SK-N-SH (cell line): ENCODE measurements at regions not wholly inside any gene's neighbourhood (a gene's known extent, or its start where the extent isn't known, plus 50 kb on each side); places are given as distances from the start of the nearest gene placed in this dataset.

Source experiments
- CTCF ChIA-PET: fragments of 300-600, 350-600 bp; formaldehyde crosslinking; extraction: SDS; loops from one replicate; lab custom pipeline; 2021; lab: Yijun Ruan, JAX
- POLR2A ChIA-PET: fragments of 350-600 bp; sonication (Branson Sonifier 250); formaldehyde crosslinking; extraction: SDS; loops from one replicate; lab custom pipeline; 2020; ENCODE audit warnings: antibody characterized with exemption, inconsistent platforms; lab: Yijun Ruan, JAX
- DNase-seq: peaks from one replicate; pipeline ENCODE4 v3.0.0; 2012
- H2AFZ ChIP-seq: fragments of 200-600 bp; sonication (generic); 2 replicates; pipeline ENCODE4 v1.8.1; 2016; ENCODE audit warnings: antibody characterized with exemption, mild to moderate bottlenecking, low read depth
- H3F3A ChIP-seq: fragments of 200-600 bp; sonication (generic); replicated peaks from 2 replicates; pipeline ENCODE3; 2016; ENCODE audit warnings: antibody characterized with exemption, mild to moderate bottlenecking; ENCODE audit not compliant: insufficient read depth
- H3K27ac ChIP-seq, 2 experiments: fragments of 200-500 bp in 1 of 2; fragments of 200-600 bp in 1 of 2; sonication (Bioruptor generic) in 1 of 2; sonication (generic), shearing (Covaris generic) in 1 of 2; 2 replicates each; pipeline versions ENCODE4 v1.5.1 to v1.6.1; 2014 to 2016; ENCODE audit warnings: low read depth in 2 of 2, inconsistent platforms in 1 of 2, low read length in 1 of 2, mild to moderate bottlenecking in 1 of 2, mixed read lengths in 1 of 2
- H3K27me3 ChIP-seq: fragments of 200-600 bp; sonication (generic), shearing (Covaris generic); 2 replicates; pipeline ENCODE4 v1.6.1; 2016; ENCODE audit warnings: mixed run types; ENCODE audit not compliant: insufficient read depth
- H3K36me3 ChIP-seq, 2 experiments: fragments of 200-500 bp in 1 of 2; fragments of 200-600 bp in 1 of 2; sonication (Bioruptor generic) in 1 of 2; sonication (generic) in 1 of 2; replicated peaks in 1 of 2; 2 replicates each; pipeline versions ENCODE3 to v1.5.1; 2014 to 2016; ENCODE audit warnings: low read length in 1 of 2, mild to moderate bottlenecking in 1 of 2; ENCODE audit not compliant: insufficient read depth in 2 of 2, control insufficient read depth in 1 of 2
- H3K4me1 ChIP-seq, 2 experiments: fragments of 200-500 bp in 1 of 2; fragments of 200-600 bp in 1 of 2; sonication (Bioruptor generic) in 1 of 2; sonication (generic), shearing (Covaris generic) in 1 of 2; 2 replicates each; pipeline versions ENCODE4 v1.5.1 to v1.6.1; 2014 to 2016; ENCODE audit warnings: low read depth in 1 of 2, low read length in 1 of 2, mixed run types in 1 of 2; ENCODE audit not compliant: insufficient read depth in 2 of 2, control insufficient read depth in 1 of 2
- H3K4me2 ChIP-seq: fragments of 200-600 bp; sonication (generic), shearing (Covaris generic); 2 replicates; pipeline ENCODE4 v1.6.1; 2017; ENCODE audit warnings: mixed run types
- H3K4me3 ChIP-seq, 2 experiments: fragments of 200-500 bp in 1 of 2; fragments of 200-600 bp in 1 of 2; sonication (Bioruptor generic) in 1 of 2; sonication (generic), shearing (Covaris generic) in 1 of 2; 2 replicates each; pipeline versions ENCODE4 v1.5.1 to v1.8.1; 2014 to 2016; ENCODE audit warnings: low read depth in 2 of 2, inconsistent platforms in 1 of 2, low read length in 1 of 2, mild to moderate bottlenecking in 1 of 2, mixed read lengths in 1 of 2, moderate library complexity in 1 of 2
- H3K79me2 ChIP-seq: fragments of 200-600 bp; sonication (generic); 2 replicates; pipeline ENCODE4 v1.8.1; 2017; ENCODE audit warnings: mild to moderate bottlenecking; ENCODE audit not compliant: insufficient read depth
- H3K9ac ChIP-seq: fragments of 200-600 bp; sonication (generic); 2 replicates; pipeline ENCODE4 v1.6.1; 2017; ENCODE audit warnings: mixed run types
- H3K9me2 ChIP-seq: fragments of 200-600 bp; sonication (generic); 2 replicates; pipeline ENCODE4 v1.6.1; 2017; ENCODE audit warnings: mixed run types
- H3K9me3 ChIP-seq: fragments of 200-600 bp; sonication (generic); 2 replicates; pipeline ENCODE4 v1.6.1; 2017; ENCODE audit warnings: mixed run types, mild to moderate bottlenecking, moderate library complexity
- H4K20me1 ChIP-seq: fragments of 200-600 bp; sonication (generic); 2 replicates; pipeline ENCODE4 v1.6.1; 2017; ENCODE audit warnings: mild to moderate bottlenecking, mixed run types; ENCODE audit not compliant: insufficient read depth
- EZH2phosphoT487 ChIP-seq: fragments of 200-600 bp; sonication (generic); IDR thresholded peaks from 2 replicates; pipeline ENCODE4 v1.6.1; 2017; ENCODE audit warnings: low read depth, mixed run types, mild to moderate bottlenecking, antibody characterized with exemption, moderate library complexity, borderline replicate concordance
- FOSL2 ChIP-seq: IDR thresholded peaks from 2 replicates; pipeline ENCODE4 v1.4.0; 2012; ENCODE audit warnings: low read depth, mild to moderate bottlenecking, moderate library complexity, borderline replicate concordance
- MAX ChIP-seq: IDR thresholded peaks from 2 replicates; pipeline ENCODE4 v1.4.0; 2012; ENCODE audit warnings: low read depth
- MXI1 ChIP-seq: IDR thresholded peaks from 2 replicates; pipeline ENCODE4 v1.6.1; 2012; ENCODE audit warnings: mild to moderate bottlenecking, low read depth, low read length, improper control_type of control experiment
- NFIC ChIP-seq: IDR thresholded peaks from 2 replicates; pipeline ENCODE4 v1.4.0; 2012; ENCODE audit warnings: borderline replicate concordance
- NRF1 ChIP-seq: IDR thresholded peaks from 2 replicates; pipeline ENCODE4 v1.6.1; 2012; ENCODE audit warnings: low read depth, mild to moderate bottlenecking, low read length
- POLR2AphosphoS5 ChIP-seq: IDR thresholded peaks from 2 replicates; pipeline ENCODE4 v1.6.1; 2012; ENCODE audit warnings: low read depth, low read length
- RCOR1 ChIP-seq: fragments of 150-350 bp; IDR thresholded peaks from 2 replicates; pipeline ENCODE4 v1.6.1; 2017; ENCODE audit warnings: antibody characterized with exemption, low read length
- RXRA ChIP-seq: IDR thresholded peaks from 2 replicates; pipeline ENCODE4 v1.4.0; 2012; ENCODE audit warnings: low read depth, mild to moderate bottlenecking, borderline replicate concordance
- SMC3 ChIP-seq: IDR thresholded peaks from 2 replicates; pipeline ENCODE4 v1.6.1; 2012; ENCODE audit warnings: low read depth, low read length, improper control_type of control experiment
- ZBTB33 ChIP-seq: IDR thresholded peaks from 2 replicates; pipeline ENCODE4 v1.4.0; 2012; ENCODE audit warnings: low read depth, borderline replicate concordance
- WGBS: methylation state at CpG from one replicate; pipeline ENCODE4 v1.1.6; 2017; ENCODE audit warnings: low lambda C conversion rate; 5-methylcytosine and 5-hydroxymethylcytosine counted together
- TF ChIP-seq, protein P1 (sequence below): IDR thresholded peaks from 2 replicates; pipeline ENCODE4 v1.4.0; 2012; ENCODE audit warnings: low read depth, borderline replicate concordance
- TF ChIP-seq, protein P2 (sequence below): IDR thresholded peaks from 2 replicates; pipeline ENCODE4 v1.6.1; 2012; ENCODE audit warnings: mild to moderate bottlenecking, low read depth, low read length, moderate library complexity
- TF ChIP-seq, protein P3 (sequence below): fragments of 150-350 bp; IDR thresholded peaks from 2 replicates; pipeline ENCODE4 v1.6.1; 2017; ENCODE audit warnings: antibody characterized with exemption, low read length, low read depth, borderline replicate concordance

DNA sequence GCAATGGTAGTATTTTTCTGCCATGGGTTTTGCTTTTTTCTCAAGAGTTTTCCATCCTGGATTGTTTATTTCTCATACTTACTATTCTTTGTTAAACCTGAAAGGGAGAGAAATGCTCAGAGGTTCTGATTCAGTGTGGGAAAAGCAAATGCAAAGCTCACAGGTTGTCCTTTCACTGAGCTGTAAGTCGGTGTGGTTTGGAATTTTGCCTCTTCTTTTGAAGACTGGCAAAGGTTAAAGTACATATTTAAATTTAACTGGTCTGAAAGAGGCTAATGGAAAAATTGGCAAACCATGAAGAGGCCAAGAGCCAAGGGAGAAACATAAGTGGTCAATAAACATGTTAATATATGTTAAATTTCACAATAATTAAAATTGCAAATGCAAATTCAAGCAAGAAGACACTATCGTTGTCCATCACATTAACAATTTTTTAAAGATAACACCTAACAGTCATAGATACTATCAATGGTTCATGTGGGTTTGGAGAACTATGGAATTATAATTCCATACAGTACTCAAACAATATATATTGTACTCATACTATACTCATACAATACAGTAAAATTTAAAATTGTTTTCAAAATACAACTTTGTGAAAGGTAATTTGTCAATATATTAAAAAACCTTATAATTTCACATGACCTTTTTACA lies 246.8 kb upstream of the STT3B start:
- Histone ChIP-seq H2AFZ (no peak overlapping the region), H3K9me3 (no peaks in the 10 kb centered on the region), H3K27ac (no peak overlapping the region), H3K36me3 (no peaks in the 10 kb centered on the region), H3K4me1 (no peaks in the 10 kb centered on the region), H3K9ac (no peak overlapping the region), H3K4me3 (no peak overlapping the region), H3K79me2 (no peaks in the 10 kb centered on the region), H3K9me2 (no peaks in the 10 kb centered on the region)
- CTCF ChIA-PET = no interaction called here
- POLR2A ChIA-PET = no interaction called here
- DNase-seq = no peak
- 43% methylated on average over 2 of the region's 2 CpGs for WGBS
- TF ChIP-seq MAX = no peak
- no peak for TF ChIP-seq RCOR1
- no peak for TF ChIP-seq RXRA
- no peak for TF ChIP-seq MXI1
- TF ChIP-seq NRF1 = no peak
- TF ChIP-seq, protein P1, sequence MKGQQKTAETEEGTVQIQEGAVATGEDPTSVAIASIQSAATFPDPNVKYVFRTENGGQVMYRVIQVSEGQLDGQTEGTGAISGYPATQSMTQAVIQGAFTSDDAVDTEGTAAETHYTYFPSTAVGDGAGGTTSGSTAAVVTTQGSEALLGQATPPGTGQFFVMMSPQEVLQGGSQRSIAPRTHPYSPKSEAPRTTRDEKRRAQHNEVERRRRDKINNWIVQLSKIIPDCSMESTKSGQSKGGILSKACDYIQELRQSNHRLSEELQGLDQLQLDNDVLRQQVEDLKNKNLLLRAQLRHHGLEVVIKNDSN = no peak
- no peak for TF ChIP-seq EZH2phosphoT487
- TF ChIP-seq ZBTB33 = no peak
- no peak for TF ChIP-seq FOSL2
- TF ChIP-seq NFIC = no peak
- TF ChIP-seq, all 33 proteins: peak for 0
- no peaks in the 10 kb centered on the region for H3K27me3 ChIP-seq
- no peak overlapping the region for H3K4me2 ChIP-seq
- no peaks in the 10 kb centered on the region for H3F3A ChIP-seq
- H4K20me1 ChIP-seq = no peaks in the 10 kb centered on the region

DNA sequence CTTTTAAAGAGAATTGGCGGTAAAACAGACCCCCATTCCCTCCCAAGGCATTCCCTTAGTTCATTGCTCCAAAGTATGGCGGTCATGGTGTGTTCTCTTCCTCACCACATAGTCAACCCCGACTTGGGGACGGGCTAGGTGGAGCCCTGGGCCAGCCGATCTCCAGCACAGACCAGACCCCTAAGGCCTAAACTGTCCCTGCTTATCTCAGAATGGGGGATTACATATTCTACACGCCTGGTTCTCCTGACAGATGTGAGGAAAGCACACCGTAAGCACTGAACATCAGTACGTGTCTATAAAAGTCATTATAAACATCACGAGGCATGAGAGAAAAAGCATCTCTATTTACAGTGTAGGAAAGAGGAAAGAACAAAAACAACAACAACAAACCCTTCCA lies 244.5 kb upstream of the STT3B start:
- no peak for DNase-seq
- TF ChIP-seq SMC3 (no peak), POLR2AphosphoS5 (no peak), RXRA (no peak)
- TF ChIP-seq, protein P2, sequence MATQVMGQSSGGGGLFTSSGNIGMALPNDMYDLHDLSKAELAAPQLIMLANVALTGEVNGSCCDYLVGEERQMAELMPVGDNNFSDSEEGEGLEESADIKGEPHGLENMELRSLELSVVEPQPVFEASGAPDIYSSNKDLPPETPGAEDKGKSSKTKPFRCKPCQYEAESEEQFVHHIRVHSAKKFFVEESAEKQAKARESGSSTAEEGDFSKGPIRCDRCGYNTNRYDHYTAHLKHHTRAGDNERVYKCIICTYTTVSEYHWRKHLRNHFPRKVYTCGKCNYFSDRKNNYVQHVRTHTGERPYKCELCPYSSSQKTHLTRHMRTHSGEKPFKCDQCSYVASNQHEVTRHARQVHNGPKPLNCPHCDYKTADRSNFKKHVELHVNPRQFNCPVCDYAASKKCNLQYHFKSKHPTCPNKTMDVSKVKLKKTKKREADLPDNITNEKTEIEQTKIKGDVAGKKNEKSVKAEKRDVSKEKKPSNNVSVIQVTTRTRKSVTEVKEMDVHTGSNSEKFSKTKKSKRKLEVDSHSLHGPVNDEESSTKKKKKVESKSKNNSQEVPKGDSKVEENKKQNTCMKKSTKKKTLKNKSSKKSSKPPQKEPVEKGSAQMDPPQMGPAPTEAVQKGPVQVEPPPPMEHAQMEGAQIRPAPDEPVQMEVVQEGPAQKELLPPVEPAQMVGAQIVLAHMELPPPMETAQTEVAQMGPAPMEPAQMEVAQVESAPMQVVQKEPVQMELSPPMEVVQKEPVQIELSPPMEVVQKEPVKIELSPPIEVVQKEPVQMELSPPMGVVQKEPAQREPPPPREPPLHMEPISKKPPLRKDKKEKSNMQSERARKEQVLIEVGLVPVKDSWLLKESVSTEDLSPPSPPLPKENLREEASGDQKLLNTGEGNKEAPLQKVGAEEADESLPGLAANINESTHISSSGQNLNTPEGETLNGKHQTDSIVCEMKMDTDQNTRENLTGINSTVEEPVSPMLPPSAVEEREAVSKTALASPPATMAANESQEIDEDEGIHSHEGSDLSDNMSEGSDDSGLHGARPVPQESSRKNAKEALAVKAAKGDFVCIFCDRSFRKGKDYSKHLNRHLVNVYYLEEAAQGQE = no peak
- TF ChIP-seq, protein P3, sequence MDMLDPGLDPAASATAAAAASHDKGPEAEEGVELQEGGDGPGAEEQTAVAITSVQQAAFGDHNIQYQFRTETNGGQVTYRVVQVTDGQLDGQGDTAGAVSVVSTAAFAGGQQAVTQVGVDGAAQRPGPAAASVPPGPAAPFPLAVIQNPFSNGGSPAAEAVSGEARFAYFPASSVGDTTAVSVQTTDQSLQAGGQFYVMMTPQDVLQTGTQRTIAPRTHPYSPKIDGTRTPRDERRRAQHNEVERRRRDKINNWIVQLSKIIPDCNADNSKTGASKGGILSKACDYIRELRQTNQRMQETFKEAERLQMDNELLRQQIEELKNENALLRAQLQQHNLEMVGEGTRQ = no peak
- TF ChIP-seq, protein P1 = no peak
- H3K27ac ChIP-seq = no peak overlapping the region
- CTCF ChIA-PET = no interaction called here
- no peak overlapping the region for H2AFZ ChIP-seq
- no peaks in the 10 kb centered on the region for H4K20me1 ChIP-seq
- POLR2A ChIA-PET = no interaction called here
- no peak overlapping the region for H3K4me2 ChIP-seq
- H3K9me3 ChIP-seq = no peaks in the 10 kb centered on the region
- no peak overlapping the region for H3K4me3 ChIP-seq
- H3K4me1 ChIP-seq = no peaks in the 10 kb centered on the region
- H3K79me2 ChIP-seq = no peaks in the 10 kb centered on the region
- H3K9ac ChIP-seq = no peak overlapping the region
- 44% methylated on average over 8 of the region's 9 CpGs for WGBS
- H3K27me3 ChIP-seq = no peaks in the 10 kb centered on the region
- H3F3A ChIP-seq = no peaks in the 10 kb centered on the region
- no peaks in the 10 kb centered on the region for H3K9me2 ChIP-seq
- H3K36me3 ChIP-seq = no peaks in the 10 kb centered on the region
